HepG2 (cell line): ENCODE measurements at regions not wholly inside any gene's neighbourhood (a gene's known extent, or its start where the extent isn't known, plus 50 kb on each side); places are given as distances from the start of the nearest gene placed in this dataset.

Experiments used
- MAFF ChIP-seq: IDR thresholded peaks from 2 replicates; pipeline ENCODE4 v1.6.1; 2011; ENCODE audit warnings: low read depth, low read length, improper control_type of control experiment
- NR2C2 ChIP-seq: sonication (generic); formaldehyde crosslinking; IDR thresholded peaks from 2 replicates; pipeline ENCODE4 v1.4.0; 2020; ENCODE audit warnings: missing genetic modification reagents, mild to moderate bottlenecking, moderate library complexity, borderline replicate concordance
- POLR2A ChIP-seq, 2 experiments: IDR thresholded peaks; 2 replicates each; pipeline ENCODE4 v1.6.1; 2011; ENCODE audit warnings: low read depth in 2 of 2, low read length in 2 of 2, mild to moderate bottlenecking in 1 of 2, moderate library complexity in 1 of 2; ENCODE audit not compliant: insufficient read depth in 1 of 2
- SNRNP70 ChIP-seq: fragments of 200-400 bp; formaldehyde crosslinking; IDR thresholded peaks from 2 replicates; pipeline ENCODE4 v1.6.1; 2017; ENCODE audit warnings: mild to moderate bottlenecking, low read depth, low read length, moderate library complexity
- TARDBP ChIP-seq: sonication (generic); formaldehyde crosslinking; IDR thresholded peaks from 2 replicates; pipeline ENCODE4 v1.8.0; 2022; ENCODE audit warnings: mild to moderate bottlenecking, missing genetic modification reagents
- ZBTB20 ChIP-seq: sonication (generic); formaldehyde crosslinking; IDR thresholded peaks from 2 replicates; pipeline ENCODE4 v1.8.1; 2023; ENCODE audit warnings: missing genetic modification reagents, low read depth, mild to moderate bottlenecking, borderline replicate concordance
- ZNF484 ChIP-seq: sonication (generic); formaldehyde crosslinking; IDR thresholded peaks from 2 replicates; pipeline ENCODE4 v1.5.1; 2020; ENCODE audit warnings: mild to moderate bottlenecking, low read depth, missing genetic modification reagents, borderline replicate concordance
- ZZZ3 ChIP-seq: sonication (generic); formaldehyde crosslinking; IDR thresholded peaks from 2 replicates; pipeline ENCODE4 v1.4.0; 2020; ENCODE audit warnings: missing genetic modification reagents, mild to moderate bottlenecking, borderline replicate concordance
- TF ChIP-seq, protein P1 (sequence below): sonication (generic); formaldehyde crosslinking; conservative IDR thresholded peaks from 2 replicates; pipeline ENCODE4 v1.8.0; 2022; ENCODE audit warnings: mild to moderate bottlenecking, moderate library complexity, missing genetic modification reagents

DNA sequence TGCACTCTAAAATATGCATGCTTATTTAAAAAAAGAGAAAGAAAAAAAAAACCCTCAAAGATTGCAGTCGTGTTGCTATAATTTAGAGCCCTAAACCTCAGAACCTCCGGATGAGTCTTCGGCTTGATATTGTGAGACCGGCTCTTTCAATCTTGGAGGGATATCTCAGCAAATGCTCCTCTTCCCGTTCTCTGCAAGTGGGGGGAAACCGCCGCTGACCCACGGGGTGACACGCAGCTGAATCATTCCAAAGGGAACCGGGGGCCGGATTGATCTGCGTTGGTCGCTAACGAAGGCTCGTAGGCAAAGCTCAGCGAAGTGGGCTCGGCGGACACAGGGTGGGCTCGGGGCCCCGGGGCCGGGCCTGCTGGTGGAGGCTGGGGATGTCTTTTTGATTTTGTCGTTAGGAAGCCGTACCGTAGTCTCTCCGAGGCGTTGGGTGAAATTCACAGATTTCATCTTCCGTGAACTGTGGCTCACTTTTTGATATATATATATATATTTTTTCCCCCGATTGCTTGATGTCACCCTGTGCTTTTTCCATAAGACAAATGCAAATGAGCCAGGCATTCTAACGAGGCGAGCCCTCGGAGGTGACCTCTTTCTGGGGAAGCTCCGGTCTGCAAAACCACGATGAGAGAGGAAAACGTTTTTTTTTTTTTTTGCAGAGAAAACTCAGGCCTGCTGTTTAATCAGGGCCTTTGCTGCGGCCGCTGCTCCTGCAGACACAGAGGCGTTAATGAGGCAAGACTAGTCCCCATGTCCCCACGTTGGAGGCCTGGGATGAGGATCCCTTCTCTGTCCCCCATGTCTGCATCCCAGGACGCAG lies 110.7 kb upstream of the PPP2R3B start:
- TF ChIP-seq TARDBP (no peak), ZZZ3 (no peak), ZBTB20 (CRISPR knock-in tag) (no peak), SNRNP70 (no peak), POLR2A (IDR thresholded peaks at IDR 0.05; ENCODE audit: insufficient read depth in 1 of 2, low read depth in 2 of 2, low read length in 2 of 2) (no peak), NR2C2 (CRISPR knock-in tag) (no peak), ZNF484 (no peak), MAFF (no peak)
- TF ChIP-seq, protein P1, sequence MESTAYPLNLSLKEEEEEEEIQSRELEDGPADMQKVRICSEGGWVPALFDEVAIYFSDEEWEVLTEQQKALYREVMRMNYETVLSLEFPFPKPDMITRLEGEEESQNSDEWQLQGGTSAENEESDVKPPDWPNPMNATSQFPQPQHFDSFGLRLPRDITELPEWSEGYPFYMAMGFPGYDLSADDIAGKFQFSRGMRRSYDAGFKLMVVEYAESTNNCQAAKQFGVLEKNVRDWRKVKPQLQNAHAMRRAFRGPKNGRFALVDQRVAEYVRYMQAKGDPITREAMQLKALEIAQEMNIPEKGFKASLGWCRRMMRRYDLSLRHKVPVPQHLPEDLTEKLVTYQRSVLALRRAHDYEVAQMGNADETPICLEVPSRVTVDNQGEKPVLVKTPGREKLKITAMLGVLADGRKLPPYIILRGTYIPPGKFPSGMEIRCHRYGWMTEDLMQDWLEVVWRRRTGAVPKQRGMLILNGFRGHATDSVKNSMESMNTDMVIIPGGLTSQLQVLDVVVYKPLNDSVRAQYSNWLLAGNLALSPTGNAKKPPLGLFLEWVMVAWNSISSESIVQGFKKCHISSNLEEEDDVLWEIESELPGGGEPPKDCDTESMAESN = no peak
